Epithelial cell of esophagus (primary cell): ENCODE measurements at regions not wholly inside any gene's neighbourhood (a gene's known extent, or its start where the extent isn't known, plus 50 kb on each side); places are given as distances from the start of the nearest gene placed in this dataset.

Source experiments
- DNase-seq: peaks from one replicate; pipeline ENCODE4 v3.0.0; 2010; ENCODE audit warnings: low read depth
- H3K4me3 ChIP-seq: 2 replicates; pipeline ENCODE4 v1.5.1; 2011; ENCODE audit warnings: mild to moderate bottlenecking, low read length, control low read depth
- CTCF ChIP-seq: IDR thresholded peaks from 2 replicates; pipeline ENCODE4 v1.5.1; 2011; ENCODE audit warnings: low read depth, mild to moderate bottlenecking, low read length, control low read depth, inconsistent platforms; ENCODE audit not compliant: insufficient read depth; ENCODE audit errors: missing control alignments

- H3K4me3 ChIP-seq: no peak overlapping the region
- TF ChIP-seq CTCF: no peak
- DNase-seq: no peak
Measured at GRCh38 chr2:215815960-215816359, 197.4 kb downstream of the MREG start.

GRCh38 chr2:215812966-215813365 lies 200.4 kb downstream of the MREG start:
- H3K4me3 ChIP-seq: no peak overlapping the region
- peak; percentile 68 for DNase-seq

GRCh38 chr2:215811409-215812345 lies 201.7 kb downstream of the MREG start:
- no peak for DNase-seq
- no peak overlapping the region for H3K4me3 ChIP-seq
- TF ChIP-seq CTCF: no peak

More at GRCh38 chr2:215812966-215813365, 200.4 kb downstream of the MREG start:
- no peak for TF ChIP-seq CTCF

GRCh38 chr2:215811003-215811402 lies 202.3 kb downstream of the MREG start:
- H3K4me3 ChIP-seq: no peak overlapping the region
- no peak for TF ChIP-seq CTCF
- DNase-seq: no peak

GRCh38 chr2:215808996-215809395 lies 204.4 kb downstream of the MREG start:
- TF ChIP-seq CTCF: peak; percentile 23
- peak; percentile 38 for DNase-seq
- no peak overlapping the region for H3K4me3 ChIP-seq

GRCh38 chr2:215808194-215808593 lies 205.2 kb downstream of the MREG start:
- no peak overlapping the region for H3K4me3 ChIP-seq
- no peak for DNase-seq
- no peak for TF ChIP-seq CTCF
